Chondrocyte (in vitro differentiated cells): ENCODE measurements at regions not wholly inside any gene's neighbourhood (a gene's known extent, or its start where the extent isn't known, plus 50 kb on each side); places are given as distances from the start of the nearest gene placed in this dataset.

Source experiments
- DNase-seq: peaks from one replicate; pipeline ENCODE4 v3.0.0; 2021; ENCODE audit warnings: mixed read lengths, low spot score
- H3K27ac Mint-ChIP-seq: one replicate; pipeline ENCODE4 v1.8.0; 2021; ENCODE audit warnings: mild to moderate bottlenecking, moderate library complexity, mixed read lengths; ENCODE audit not compliant: unreplicated experiment
- H3K27me3 Mint-ChIP-seq: 2 replicates; pipeline ENCODE4 v1.8.0; 2021; ENCODE audit warnings: low read depth, mixed read lengths
- H3K36me3 Mint-ChIP-seq: 2 replicates; pipeline ENCODE4 v1.8.0; 2021; ENCODE audit warnings: low read depth, mixed read lengths
- H3K4me1 Mint-ChIP-seq: 2 replicates; pipeline ENCODE4 v1.8.0; 2021; ENCODE audit warnings: low read depth, mild to moderate bottlenecking, mixed read lengths
- H3K4me3 Mint-ChIP-seq: one replicate; pipeline ENCODE4 v1.8.0; 2021; ENCODE audit warnings: mild to moderate bottlenecking, moderate library complexity, mixed read lengths; ENCODE audit not compliant: unreplicated experiment
- H3K9me3 Mint-ChIP-seq: 2 replicates; pipeline ENCODE4 v1.8.0; 2021; ENCODE audit warnings: low read depth, mixed read lengths
- CTCF ChIP-seq: fragments of 200-600 bp; sonication (generic); IDR thresholded peaks from 2 replicates; pipeline ENCODE4 v1.5.0; 2021; ENCODE audit warnings: antibody characterized with exemption, mild to moderate bottlenecking, moderate library complexity

- no peak for TF ChIP-seq CTCF
- Mint-ChIP-seq H3K9me3 (no peaks in the 10 kb centered on the region), H3K4me3 (no peak overlapping the region), H3K27ac (peak overlapping the region; percentile 17), H3K27me3 (no peaks in the 10 kb centered on the region), H3K36me3 (no peaks in the 10 kb centered on the region), H3K4me1 (peaks cover 50% of the 10 kb centered on the region)
- no peak for DNase-seq
Measured at GRCh38 chr13:29909975-29910674, 59.7 kb upstream of the UBL3 start.

GRCh38 chr13:29909081-29909730 lies 58.8 kb upstream of the UBL3 start:
- H3K27ac Mint-ChIP-seq: no peak overlapping the region
- no peak for DNase-seq
- H3K36me3 Mint-ChIP-seq: no peaks in the 10 kb centered on the region
- H3K9me3 Mint-ChIP-seq: no peaks in the 10 kb centered on the region
- peaks cover 51% of the 10 kb centered on the region for H3K4me1 Mint-ChIP-seq
- TF ChIP-seq CTCF: no peak
- H3K27me3 Mint-ChIP-seq: no peaks in the 10 kb centered on the region
- no peak overlapping the region for H3K4me3 Mint-ChIP-seq

GRCh38 chr13:29908416-29909080 lies 58.1 kb upstream of the UBL3 start:
- no peak for DNase-seq
- H3K27ac Mint-ChIP-seq: peak overlapping the region; percentile 80
- H3K27me3 Mint-ChIP-seq: no peaks in the 10 kb centered on the region
- H3K36me3 Mint-ChIP-seq: no peaks in the 10 kb centered on the region
- no peak for TF ChIP-seq CTCF
- H3K4me3 Mint-ChIP-seq: no peak overlapping the region
- no peaks in the 10 kb centered on the region for H3K9me3 Mint-ChIP-seq
- peaks cover 57% of the 10 kb centered on the region for H3K4me1 Mint-ChIP-seq

GRCh38 chr13:29907670-29908069 lies 57.3 kb upstream of the UBL3 start:
- Mint-ChIP-seq H3K4me1 (peaks cover 61% of the 10 kb centered on the region), H3K27me3 (no peaks in the 10 kb centered on the region)

More at GRCh38 chr13:29907670-29908069, 57.3 kb upstream of the UBL3 start:
- Mint-ChIP-seq H3K36me3 (no peaks in the 10 kb centered on the region), H3K9me3 (no peaks in the 10 kb centered on the region), H3K4me3 (no peak overlapping the region), H3K27ac (peak overlapping the region; percentile 80)
- DNase-seq: no peak
- no peak for TF ChIP-seq CTCF
